Cardiac muscle cell (in vitro differentiated cells and primary cell): ENCODE measurements at regions not wholly inside any gene's neighbourhood (a gene's known extent, or its start where the extent isn't known, plus 50 kb on each side); places are given as distances from the start of the nearest gene placed in this dataset.
"Not testable (repeated sequence)": the region's sequence is repeated elsewhere in the genome, so short reads cannot be mapped to it uniquely, and the experiment has no call there.

Experiments
- DNase-seq, 2 donors: peaks; one replicate each; pipeline versions ENCODE4 v3.0.0 to v3.0.0-alpha.2; 2010 to 2017; ENCODE audit warnings: low read depth in 1 of 2, low spot score in 1 of 2
- H3K27ac ChIP-seq: fragments of 200-600 bp; sonication (generic); 2 replicates; pipeline ENCODE4 v1.5.1; 2016
- H3K27me3 ChIP-seq: fragments of 200-600 bp; sonication (generic); 2 replicates; pipeline ENCODE4 v1.6.0; 2016; ENCODE audit warnings: control low read depth
- H3K36me3 ChIP-seq: fragments of 200-600 bp; sonication (generic); 2 replicates; pipeline ENCODE4 v1.5.1; 2016; ENCODE audit warnings: control low read depth
- H3K4me1 ChIP-seq: fragments of 200-600 bp; sonication (generic); 2 replicates; pipeline ENCODE4 v1.8.1; 2017; ENCODE audit warnings: low read depth, mild to moderate bottlenecking, mixed run types
- H3K4me3 ChIP-seq: fragments of 200-600 bp; sonication (generic); 2 replicates; pipeline ENCODE4 v1.5.1; 2016; ENCODE audit warnings: mild to moderate bottlenecking
- H3K9me3 ChIP-seq: fragments of 200-600 bp; sonication (generic); 2 replicates; pipeline ENCODE4 v1.5.1; 2017; ENCODE audit warnings: low read depth, mild to moderate bottlenecking, control low read depth
- TF ChIP-seq, protein P1 (sequence below): IDR thresholded peaks from 2 replicates; pipeline ENCODE4 v1.5.1; 2012; ENCODE audit warnings: low read depth, mild to moderate bottlenecking, low read length

DNA sequence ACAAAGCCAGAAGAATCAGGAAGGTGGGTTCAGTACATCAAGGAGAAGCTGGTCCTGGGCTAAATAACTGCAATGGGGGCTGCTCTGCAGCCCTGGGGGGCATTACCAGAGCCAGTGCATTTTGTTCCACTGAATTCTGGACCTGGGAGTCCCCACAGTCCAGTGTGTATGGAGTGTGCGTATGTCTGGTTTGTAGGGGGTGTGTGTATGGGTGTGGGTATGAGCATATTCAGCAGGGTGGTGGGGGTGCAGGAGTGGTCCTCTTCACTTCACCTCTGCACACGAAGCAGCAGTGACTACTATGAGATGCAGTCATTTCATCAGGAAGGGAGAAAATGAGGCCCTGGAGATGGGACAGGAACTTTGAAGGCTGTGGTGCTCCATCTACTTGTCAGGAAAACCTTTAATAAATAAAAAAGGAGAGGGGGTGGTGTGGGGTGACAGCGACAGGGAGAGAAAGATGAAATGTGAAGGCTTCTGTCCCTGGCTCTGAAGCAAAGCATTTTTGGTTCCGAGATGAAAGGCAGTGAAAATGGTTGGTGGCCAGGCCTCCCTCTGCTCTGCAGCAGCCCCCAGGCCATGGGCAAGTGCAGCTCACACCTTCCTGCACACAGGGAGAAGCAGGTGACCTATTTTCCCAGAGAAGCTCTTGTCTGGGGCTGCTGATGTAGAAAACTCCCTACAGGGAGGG, 121.5 kb upstream of the CACHD1 start:
- no peak for DNase-seq
- Histone ChIP-seq H3K36me3 (no peaks in the 10 kb centered on the region), H3K27ac (no peak overlapping the region), H3K4me1 (peaks cover 10% of the 10 kb centered on the region), H3K27me3 (no peaks in the 10 kb centered on the region), H3K9me3 (no peaks in the 10 kb centered on the region), H3K4me3 (no peak overlapping the region)
- TF ChIP-seq, protein P1, sequence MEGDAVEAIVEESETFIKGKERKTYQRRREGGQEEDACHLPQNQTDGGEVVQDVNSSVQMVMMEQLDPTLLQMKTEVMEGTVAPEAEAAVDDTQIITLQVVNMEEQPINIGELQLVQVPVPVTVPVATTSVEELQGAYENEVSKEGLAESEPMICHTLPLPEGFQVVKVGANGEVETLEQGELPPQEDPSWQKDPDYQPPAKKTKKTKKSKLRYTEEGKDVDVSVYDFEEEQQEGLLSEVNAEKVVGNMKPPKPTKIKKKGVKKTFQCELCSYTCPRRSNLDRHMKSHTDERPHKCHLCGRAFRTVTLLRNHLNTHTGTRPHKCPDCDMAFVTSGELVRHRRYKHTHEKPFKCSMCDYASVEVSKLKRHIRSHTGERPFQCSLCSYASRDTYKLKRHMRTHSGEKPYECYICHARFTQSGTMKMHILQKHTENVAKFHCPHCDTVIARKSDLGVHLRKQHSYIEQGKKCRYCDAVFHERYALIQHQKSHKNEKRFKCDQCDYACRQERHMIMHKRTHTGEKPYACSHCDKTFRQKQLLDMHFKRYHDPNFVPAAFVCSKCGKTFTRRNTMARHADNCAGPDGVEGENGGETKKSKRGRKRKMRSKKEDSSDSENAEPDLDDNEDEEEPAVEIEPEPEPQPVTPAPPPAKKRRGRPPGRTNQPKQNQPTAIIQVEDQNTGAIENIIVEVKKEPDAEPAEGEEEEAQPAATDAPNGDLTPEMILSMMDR = no peak

DNA sequence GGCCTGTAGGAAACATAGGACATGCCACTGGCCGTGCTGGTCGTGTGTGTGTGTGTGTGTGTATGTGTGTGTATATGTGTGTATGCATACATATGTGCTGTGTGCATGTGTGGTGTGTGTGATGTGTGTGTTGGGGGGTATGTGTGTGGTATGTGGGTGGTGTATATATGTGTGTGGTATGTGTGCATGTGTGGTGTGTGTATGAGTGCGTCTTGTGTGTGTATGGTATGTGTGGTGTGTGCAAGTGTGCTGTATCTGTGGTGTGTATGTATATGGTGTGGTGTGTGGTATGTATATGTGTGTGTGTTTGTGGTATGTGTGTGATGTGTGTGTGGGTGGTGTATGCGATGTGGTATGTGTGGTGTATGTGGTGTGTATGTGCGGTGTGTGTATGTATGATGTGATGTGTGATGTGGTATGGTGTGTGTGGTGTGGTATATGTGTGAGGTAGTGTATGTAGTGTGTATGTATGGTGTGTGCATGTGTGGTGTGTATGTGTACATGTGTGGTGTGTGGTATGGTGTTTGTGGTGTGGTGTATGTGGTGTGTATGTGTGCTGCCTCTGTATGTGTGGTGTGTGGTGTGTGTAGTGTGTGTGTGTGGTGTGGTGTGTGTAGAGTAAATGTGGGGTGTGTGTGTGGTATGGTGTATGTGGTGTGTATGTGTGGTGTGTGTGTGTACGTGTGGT, 120.8 kb upstream of the CACHD1 start:
- Histone ChIP-seq H3K4me1 (peaks cover 10% of the 10 kb centered on the region), H3K4me3 (no peak overlapping the region), H3K27me3 (no peaks in the 10 kb centered on the region), H3K9me3 (no peaks in the 10 kb centered on the region), H3K36me3 (no peaks in the 10 kb centered on the region), H3K27ac (no peak overlapping the region)
- no peak for DNase-seq
- TF ChIP-seq, protein P1 = no peak

DNA sequence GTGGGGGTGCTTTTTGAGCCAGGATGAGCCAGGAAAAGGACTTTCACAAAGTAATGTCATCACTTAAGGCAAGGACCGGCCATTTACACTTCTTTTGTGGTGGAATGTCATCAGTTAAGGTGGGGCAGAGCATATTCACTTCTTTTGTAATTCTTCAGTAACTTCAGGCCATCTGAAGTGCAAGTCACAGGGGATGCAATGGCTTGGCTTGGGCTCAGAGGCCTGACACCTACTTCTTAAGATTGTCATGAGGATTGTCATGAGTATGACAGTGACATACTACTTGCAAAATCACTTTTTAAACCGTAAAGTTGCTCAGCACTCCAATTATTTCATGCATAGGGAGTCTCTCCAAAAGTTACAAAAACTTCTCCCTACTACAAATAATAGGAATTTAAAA, 114.4 kb upstream of the CACHD1 start:
- H3K4me1 ChIP-seq = peaks cover 33% of the 10 kb centered on the region
- H3K27me3 ChIP-seq, DNase-seq, H3K27ac ChIP-seq, H3K9me3 ChIP-seq, H3K4me3 ChIP-seq, H3K36me3 ChIP-seq: not testable (repeated sequence)

DNA sequence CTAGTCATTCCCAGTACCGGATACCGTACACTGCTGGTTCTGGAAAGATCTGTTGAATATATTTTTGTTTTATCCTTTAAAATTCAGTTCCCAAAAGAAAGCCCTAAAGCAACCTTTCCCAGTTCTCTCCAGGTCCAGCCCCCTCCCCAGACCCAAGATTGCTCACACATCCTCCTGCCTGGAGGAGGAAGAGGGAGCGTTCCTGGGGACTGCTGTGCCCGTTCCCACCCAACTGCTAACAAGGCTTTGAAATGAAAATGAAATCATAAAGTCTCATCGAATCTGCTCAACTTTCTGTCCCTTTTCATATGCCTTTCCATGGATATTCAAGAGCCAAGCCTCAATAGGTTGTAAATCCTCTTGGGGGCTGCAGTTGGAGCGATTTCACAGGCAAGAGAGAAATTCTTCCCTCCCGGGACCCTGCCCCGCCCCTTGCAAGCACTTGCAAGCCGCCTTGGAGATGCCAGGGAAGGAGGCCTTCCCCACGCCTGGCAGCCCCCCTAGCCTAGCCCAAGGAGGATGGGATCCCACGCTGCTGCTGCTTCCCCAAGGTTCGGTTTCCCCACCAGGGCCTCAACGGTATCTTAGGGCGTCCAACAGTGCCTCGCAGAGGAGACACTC, 113.2 kb upstream of the CACHD1 start:
- DNase-seq = no peak
- H3K4me1 ChIP-seq = peaks cover 33% of the 10 kb centered on the region
- TF ChIP-seq, protein P1 = no peak
- no peaks in the 10 kb centered on the region for H3K36me3 ChIP-seq
- no peak overlapping the region for H3K4me3 ChIP-seq
- peak overlapping the region; percentile 93 for H3K27ac ChIP-seq
- no peaks in the 10 kb centered on the region for H3K9me3 ChIP-seq
- no peaks in the 10 kb centered on the region for H3K27me3 ChIP-seq

DNA sequence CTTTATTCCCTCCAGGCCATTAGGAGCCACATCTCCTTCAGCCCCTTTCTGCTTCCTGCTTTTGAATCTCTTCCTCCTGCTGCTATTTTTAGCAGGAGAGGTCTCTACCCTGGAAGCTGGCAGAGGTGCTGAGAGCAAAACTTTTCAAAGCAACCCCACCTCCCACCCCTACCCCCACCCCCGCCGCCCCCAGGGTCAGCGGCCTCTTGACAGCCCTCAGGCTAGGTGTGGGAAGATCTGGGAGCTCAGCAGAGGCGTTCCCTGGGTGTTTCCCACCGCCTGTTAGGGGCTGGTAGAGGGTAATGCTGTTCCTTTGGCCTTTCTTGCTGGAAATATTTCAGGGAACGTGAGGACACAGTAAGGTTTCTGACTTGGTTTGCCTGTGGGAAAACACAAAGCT, 112.5 kb upstream of the CACHD1 start:
- Histone ChIP-seq H3K27me3 (no peaks in the 10 kb centered on the region), H3K4me3 (no peak overlapping the region), H3K9me3 (no peaks in the 10 kb centered on the region), H3K4me1 (peaks cover 33% of the 10 kb centered on the region), H3K36me3 (no peaks in the 10 kb centered on the region), H3K27ac (peak overlapping the region; percentile 93)
- DNase-seq = peak in 1 of 2 donors; percentile 89
- TF ChIP-seq, protein P1 = no peak

DNA sequence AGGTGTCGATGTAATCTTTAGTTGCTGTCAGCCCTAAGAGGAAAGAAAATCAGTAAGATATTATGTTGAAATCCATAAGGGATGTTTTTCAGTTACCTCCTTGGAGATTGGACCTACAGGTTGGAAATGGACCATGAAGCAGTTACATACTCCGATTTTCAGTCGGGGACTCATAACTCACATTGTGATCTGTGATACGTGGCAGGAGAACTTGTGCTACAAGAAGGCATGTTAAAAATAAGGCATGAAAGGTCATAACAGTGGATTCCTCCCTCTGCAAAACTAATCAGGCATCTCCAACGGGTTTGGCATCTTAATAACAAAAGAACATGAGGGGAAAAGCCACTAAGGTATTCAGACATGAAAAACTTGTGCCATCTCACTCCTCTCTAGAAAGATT, 111.2 kb upstream of the CACHD1 start:
- TF ChIP-seq, protein P1 = no peak
- no peaks in the 10 kb centered on the region for H3K9me3 ChIP-seq
- no peaks in the 10 kb centered on the region for H3K36me3 ChIP-seq
- no peaks in the 10 kb centered on the region for H3K27me3 ChIP-seq
- DNase-seq = no peak
- H3K4me1 ChIP-seq = peaks cover 33% of the 10 kb centered on the region
- peak overlapping the region; percentile 93 for H3K27ac ChIP-seq
- H3K4me3 ChIP-seq = no peak overlapping the region
